ENCODE measurements at regions not wholly inside any gene's neighbourhood (a gene's known extent, or its start where the extent isn't known, plus 50 kb on each side); places are given as distances from the start of the nearest gene placed in this dataset.

GRCh38 chr20:4306206-4306605 is 57.1 kb upstream of the ADRA1D start:
- peaks cover 6% of the 10 kb centered on the region for H3K9me3 ChIP-seq
- CTCF ChIA-PET = interaction anchor here (0.7 to 1.3 kb wide), 3 partner anchors 15 to 84 kb away, joined by 3 to 5 read pairs (median 3); no protein-coding TSS in a partner anchor
- peaks cover 10% of the 10 kb centered on the region; the same call in 2 of the 3 replicates for H3K4me1 ChIP-seq
- TF ChIP-seq POLR2A (IDR thresholded peaks at IDR 0.05; ENCODE audit: low read length) (no peak), HOXA7 (CRISPR knock-in tag; IDR thresholded peaks at IDR 0.05) (no peak), NR3C1 (IDR thresholded peaks at IDR 0.05) (no peak), TP53 (CRISPR knock-in tag; IDR thresholded peaks at IDR 0.05) (no peak), RARB (CRISPR knock-in tag; IDR thresholded peaks at IDR 0.05) (no peak), MAFK (IDR thresholded peaks at IDR 0.05; ENCODE audit: partially characterized antibody) (no peak), MAZ (IDR thresholded peaks at IDR 0.05; ENCODE audit: borderline replicate concordance, low read depth, low read length) (no peak), KDM5A (IDR thresholded peaks at IDR 0.05) (no peak), NPAS2 (CRISPR knock-in tag; IDR thresholded peaks at IDR 0.05; ENCODE audit: borderline replicate concordance) (no peak), GATA3 (IDR thresholded peaks at IDR 0.05; ENCODE audit: borderline replicate concordance) (no peak), HOXB5 (CRISPR knock-in tag; IDR thresholded peaks at IDR 0.05) (no peak), POLR2AphosphoS2 (conservative IDR thresholded peaks at IDR 0.05; ENCODE audit: low read length) (no peak), MYC (IDR thresholded peaks at IDR 0.05; ENCODE audit: borderline replicate concordance, low read length) (no peak), ZSCAN20 (CRISPR knock-in tag; IDR thresholded peaks at IDR 0.05) (no peak), FOSL2 (IDR thresholded peaks at IDR 0.05) (no peak), FOSL2 (CRISPR knock-in tag; IDR thresholded peaks at IDR 0.05) (no peak), CHD2 (IDR thresholded peaks at IDR 0.05; ENCODE audit: low read length, partially characterized antibody) (no peak)
- ATAC-seq (no peak), DNase-seq (ENCODE audit: low read depth in 1 of 2, low spot score in 1 of 2) (no peak), FAIRE-seq (no peak)
- POLR2A ChIA-PET = no interaction called here
- H3K4me3 ChIP-seq = no peak overlapping the region
- no peak overlapping the region for H3K27ac ChIP-seq
- H3K4me2 ChIP-seq = no peak overlapping the region
- 83% methylated on average over 2 of the region's 2 CpGs for WGBS (ENCODE audit: missing lambda C conversion rate)

- TF ChIP-seq RNF2 (IDR thresholded peaks at IDR 0.05; ENCODE audit: borderline replicate concordance, low read depth) (no peak), JUN (IDR thresholded peaks at IDR 0.05) (no peak), MAX (IDR thresholded peaks at IDR 0.05) (no peak), KDM5A (IDR thresholded peaks at IDR 0.05) (no peak), ELK1 (IDR thresholded peaks at IDR 0.05; ENCODE audit: low read depth, low read length) (no peak), RFX5 (IDR thresholded peaks at IDR 0.05) (no peak)
- peaks cover 8% of the 10 kb centered on the region; the same call in 2 of the 3 replicates for H3K4me1 ChIP-seq
- ChIA-PET POLR2A (no interaction called here), CTCF (interaction anchor here (0.7 to 1.6 kb wide), 5 partner anchors 10 to 642 kb away, joined by 3 to 8 read pairs (median 4); no protein-coding TSS in a partner anchor)
- H3K9me3 ChIP-seq = no peaks in the 10 kb centered on the region
- WGBS (ENCODE audit: missing lambda C conversion rate) = 79% methylated on average over 5 of the region's 5 CpGs
- FAIRE-seq = no peak
- no peak overlapping the region for H3K27ac ChIP-seq
- H3K4me2 ChIP-seq = no peak overlapping the region
- no peak overlapping the region for H3K4me3 ChIP-seq
- ATAC-seq = no peak
- no peak for DNase-seq (ENCODE audit: low read depth in 1 of 2, low spot score in 1 of 2)
These were observed 56.0 kb upstream of the ADRA1D start for GRCh38 chr20:4305091-4305490.

GRCh38 chr20:4304601-4305000 is 55.5 kb upstream of the ADRA1D start:
- no peak overlapping the region for H3K27ac ChIP-seq
- POLR2A ChIA-PET = no interaction called here
- CTCF ChIA-PET = interaction anchor here (0.9 to 1.6 kb wide), 5 partner anchors 10 to 643 kb away, joined by 3 to 8 read pairs (median 4); no protein-coding TSS in a partner anchor
- TF ChIP-seq KDM1A (IDR thresholded peaks at IDR 0.05; ENCODE audit: low read depth) (no peak), NPAS2 (CRISPR knock-in tag; IDR thresholded peaks at IDR 0.05; ENCODE audit: borderline replicate concordance) (no peak), PHF8 (IDR thresholded peaks at IDR 0.05; ENCODE audit: borderline replicate concordance, low read depth) (no peak), ZC3H11A (IDR thresholded peaks at IDR 0.05) (no peak), RARB (CRISPR knock-in tag; IDR thresholded peaks at IDR 0.05) (no peak), SREBF2 (IDR thresholded peaks at IDR 0.05) (no peak), JUN (IDR thresholded peaks at IDR 0.05) (no peak), RFX5 (IDR thresholded peaks at IDR 0.05) (no peak), CHD2 (IDR thresholded peaks at IDR 0.05; ENCODE audit: low read length, partially characterized antibody) (no peak), CTCF (IDR thresholded peaks at IDR 0.05) (no peak), FOXS1 (CRISPR knock-in tag; IDR thresholded peaks at IDR 0.05) (no peak), EHMT2 (IDR thresholded peaks at IDR 0.05; ENCODE audit: low read depth) (no peak), ZFP36 (IDR thresholded peaks at IDR 0.05; ENCODE audit: borderline replicate concordance, partially characterized antibody) (no peak), NR3C1 (IDR thresholded peaks at IDR 0.05) (no peak)
- H3K9me3 ChIP-seq = no peaks in the 10 kb centered on the region
- WGBS (ENCODE audit: missing lambda C conversion rate) = 87% methylated on average over 5 of the region's 5 CpGs
- H3K4me1 ChIP-seq = peaks cover 3% of the 10 kb centered on the region; the same call in 2 of the 3 replicates
- ATAC-seq (no peak), DNase-seq (ENCODE audit: low read depth in 1 of 2, low spot score in 1 of 2) (no peak), FAIRE-seq (no peak)
- no peak overlapping the region for H3K4me2 ChIP-seq
- no peak overlapping the region for H3K4me3 ChIP-seq

Data from A549 (cell line).